B cell (primary cell): ENCODE measurements at regions not wholly inside any gene's neighbourhood (a gene's known extent, or its start where the extent isn't known, plus 50 kb on each side); places are given as distances from the start of the nearest gene placed in this dataset.

Experiments
- ATAC-seq: fragments of 200-7000 bp; cut with Tn5 transposase; one replicate; pipeline ENCODE4 v1.10.0; 2021; ENCODE audit warnings: low read depth, mild to moderate bottlenecking, moderate number of reproducible peaks, moderate library complexity
- CTCF ChIA-PET: fragments of 350-600 bp; sonication (Branson Sonifier 250); formaldehyde crosslinking; loops from one replicate; lab custom pipeline; 2021; ENCODE audit warnings: antibody characterized with exemption, inconsistent platforms; lab: Charles Lee
- POLR2A ChIA-PET: fragments of 350-600 bp; sonication (Branson Sonifier 250); formaldehyde crosslinking; loops from one replicate; lab custom pipeline; 2021; ENCODE audit warnings: antibody characterized with exemption; lab: Charles Lee
- DNase-seq: peaks from one replicate; pipeline ENCODE4 v3.0.0; 2013
- H2AFZ ChIP-seq: 2 replicates; pipeline ENCODE4 v1.6.1; 2012; ENCODE audit warnings: mild to moderate bottlenecking, low read depth, low read length; ENCODE audit not compliant: insufficient read depth, poor library complexity, severe bottlenecking
- H3K27ac ChIP-seq, 2 donors: 1 replicate in 1 of 2; 2 replicates in 1 of 2; pipeline ENCODE4 v1.5.1; 2012 to 2013; ENCODE audit warnings: low read length in 2 of 2, mild to moderate bottlenecking in 2 of 2, moderate library complexity in 1 of 2
- H3K27me3 ChIP-seq, 4 experiments: fragments of 200-600 bp in 1 of 4; sonication (generic) in 1 of 4; replicated peaks in 1 of 4; 1 replicate in 2 of 4; 2 replicates in 2 of 4; pipeline versions ENCODE4 v1.6.1 to v1.7.0; 2013 to 2016; ENCODE audit warnings: low read length in 3 of 4, mild to moderate bottlenecking in 2 of 4, mixed read lengths in 1 of 4, moderate library complexity in 1 of 4; ENCODE audit not compliant: insufficient read depth in 4 of 4, control insufficient read depth in 3 of 4; ENCODE audit errors: control extremely low read depth in 1 of 4
- H3K36me3 ChIP-seq, 2 experiments: replicated peaks in 1 of 2; 1 replicate in 1 of 2; 2 replicates in 1 of 2; pipeline versions ENCODE4 v1.6.1 to v1.7.1; 2013; ENCODE audit warnings: low read length in 1 of 2; ENCODE audit not compliant: insufficient read depth in 2 of 2, control insufficient read depth in 1 of 2; ENCODE audit errors: control extremely low read depth in 1 of 2, extremely low read depth in 1 of 2
- H3K4me1 ChIP-seq, 2 donors: fragments of 200-600 bp in 1 of 2; sonication (generic) in 1 of 2; 1 replicate in 1 of 2; 2 replicates in 1 of 2; pipeline versions ENCODE4 v1.5.1 to v1.6.1; 2013 to 2017; ENCODE audit warnings: low read length in 2 of 2; ENCODE audit not compliant: control insufficient read depth in 2 of 2, insufficient read depth in 2 of 2
- H3K4me2 ChIP-seq: replicated peaks from 2 replicates; pipeline ENCODE3; 2012; ENCODE audit warnings: mild to moderate bottlenecking, low read depth, low read length; ENCODE audit not compliant: poor library complexity, severe bottlenecking
- H3K4me3 ChIP-seq, 5 experiments: fragments of 200-600 bp in 1 of 5; sonication (generic) in 1 of 5; 1 replicate in 3 of 5; 2 replicates in 2 of 5; pipeline versions ENCODE4 v1.5.1 to v1.7.0; 2011 to 2016; ENCODE audit warnings: low read length in 4 of 5, mild to moderate bottlenecking in 4 of 5, low read depth in 2 of 5, control low read depth in 1 of 5, moderate library complexity in 1 of 5; ENCODE audit not compliant: insufficient read depth in 1 of 5; ENCODE audit errors: control extremely low read depth in 1 of 5, extremely low read depth in 1 of 5
- H3K79me2 ChIP-seq: fragments of 200-600 bp; sonication (generic); one replicate; pipeline ENCODE4 v1.6.0; 2016; ENCODE audit warnings: low read length; ENCODE audit not compliant: control insufficient read depth, insufficient read depth
- H3K9ac ChIP-seq: fragments of 200-600 bp; sonication (generic); 2 replicates; pipeline ENCODE4 v1.6.1; 2017; ENCODE audit warnings: mild to moderate bottlenecking, low read length, moderate library complexity
- H3K9me3 ChIP-seq, 3 donors: one replicate each; pipeline versions ENCODE4 v1.6.1 to v1.7.1; 2013; ENCODE audit warnings: low read length in 2 of 3; ENCODE audit not compliant: control insufficient read depth in 2 of 3, insufficient read depth in 1 of 3; ENCODE audit errors: control extremely low read depth in 1 of 3
- H4K20me1 ChIP-seq: 2 replicates; pipeline ENCODE4 v1.6.0; 2012; ENCODE audit warnings: mild to moderate bottlenecking, low read length; ENCODE audit not compliant: insufficient read depth, control insufficient read depth, poor library complexity, severe bottlenecking
- H3K27ac Mint-ChIP-seq: one replicate; pipeline ENCODE4 v1.8.0; 2021; ENCODE audit warnings: mixed read lengths
- H3K27me3 Mint-ChIP-seq: one replicate; pipeline ENCODE4 v1.8.0; 2021; ENCODE audit warnings: mixed read lengths
- H3K4me1 Mint-ChIP-seq: one replicate; pipeline ENCODE4 v1.8.0; 2021; ENCODE audit warnings: mixed read lengths
- H3K4me3 Mint-ChIP-seq: one replicate; pipeline ENCODE4 v1.8.0; 2021; ENCODE audit warnings: mixed read lengths
- H3K9me3 Mint-ChIP-seq: one replicate; pipeline ENCODE4 v1.8.0; 2022; ENCODE audit warnings: mixed read lengths; ENCODE audit not compliant: insufficient read depth
- CTCF ChIP-seq: fragments of 200-600 bp; IDR thresholded peaks from one replicate; pipeline ENCODE4 v1.8.0; 2022; ENCODE audit warnings: antibody characterized with exemption, mild to moderate bottlenecking
- EZH2 ChIP-seq: IDR thresholded peaks from 2 replicates; pipeline ENCODE4 v1.6.1; 2012; ENCODE audit warnings: borderline replicate concordance, low read depth, mild to moderate bottlenecking, moderate library complexity, low read length; ENCODE audit not compliant: insufficient read depth, poor library complexity, severe bottlenecking
- WGBS: methylation state at CpG from one replicate; pipeline ENCODE4 v1.1.5; 2013; ENCODE audit warnings: missing lambda C conversion rate; ENCODE audit not compliant: insufficient coverage; 5-methylcytosine and 5-hydroxymethylcytosine counted together
- intact Hi-C: fragments of 100-400 bp; cut with micrococcal nuclease; formaldehyde crosslinking; loops from one replicate; pipeline ENCODE4 v1.10.0; 2022

- H3K27ac ChIP-seq: no peak overlapping the region
- DNase-seq (peak; percentile 18), ATAC-seq (no peak)
- POLR2A ChIA-PET: no interaction called here
- peaks cover 13 to 36% (median 15%) of the 10 kb centered on the region in 3 donors for H3K9me3 ChIP-seq
- peaks cover 0 to 4% of the 10 kb centered on the region in 2 donors for H3K4me1 ChIP-seq
- H3K27ac Mint-ChIP-seq: no peak overlapping the region
- no peaks in the 10 kb centered on the region for H3K79me2 ChIP-seq
- no peak overlapping the region for H3K4me3 ChIP-seq
- H4K20me1 ChIP-seq: no peaks in the 10 kb centered on the region
- H3K4me1 Mint-ChIP-seq: peaks cover 13% of the 10 kb centered on the region
- intact Hi-C loops: no loop called here
- H3K4me3 Mint-ChIP-seq: no peak overlapping the region
- no peak overlapping the region for H3K9ac ChIP-seq
- no peak overlapping the region for H2AFZ ChIP-seq
- no peaks in the 10 kb centered on the region for H3K27me3 ChIP-seq
- H3K4me2 ChIP-seq: no peak overlapping the region
- H3K27me3 Mint-ChIP-seq: no peaks in the 10 kb centered on the region
- CTCF ChIA-PET: no interaction called here
- TF ChIP-seq EZH2 (no peak), CTCF (no peak)
- peaks cover 22% of the 10 kb centered on the region for H3K9me3 Mint-ChIP-seq
- no peaks in the 10 kb centered on the region for H3K36me3 ChIP-seq
Observed at GRCh38 chr4:123291329-123291728, 105.3 kb upstream of the SPRY1 start.

GRCh38 chr4:123297836-123298235 is 98.8 kb upstream of the SPRY1 start:
- POLR2A ChIA-PET: no interaction called here
- no peak overlapping the region for H3K9ac ChIP-seq
- no peak for DNase-seq
- Mint-ChIP-seq H3K4me1 (peaks cover 2% of the 10 kb centered on the region), H3K27ac (no peak overlapping the region), H3K9me3 (peaks cover 2% of the 10 kb centered on the region), H3K4me3 (no peak overlapping the region), H3K27me3 (no peaks in the 10 kb centered on the region)
- CTCF ChIA-PET: no interaction called here
- WGBS: 61% methylated on average over 2 of the region's 2 CpGs
- no peaks in the 10 kb centered on the region for H4K20me1 ChIP-seq
- no peak for ATAC-seq
- H3K4me1 ChIP-seq: no peaks in the 10 kb centered on the region
- no peak overlapping the region for H3K4me2 ChIP-seq
- H3K27me3 ChIP-seq: no peaks in the 10 kb centered on the region
- no peak for TF ChIP-seq CTCF
- no peak for TF ChIP-seq EZH2
- no peak overlapping the region for H3K4me3 ChIP-seq
- H3K36me3 ChIP-seq: no peaks in the 10 kb centered on the region
- intact Hi-C loops: no loop called here
- no peaks in the 10 kb centered on the region for H3K79me2 ChIP-seq
- peaks cover 0 to 15% (median 1%) of the 10 kb centered on the region in 3 donors for H3K9me3 ChIP-seq
- H2AFZ ChIP-seq: no peak overlapping the region
- H3K27ac ChIP-seq: no peak overlapping the region
